GM18505 (cell line): ENCODE measurements at regions not wholly inside any gene's neighbourhood (a gene's known extent, or its start where the extent isn't known, plus 50 kb on each side); places are given as distances from the start of the nearest gene placed in this dataset.

Source experiments
- ATAC-seq: cut with Tn5 transposase; IDR thresholded peaks from one replicate; pipeline ENCODE4 v1.9.1; 2021; ENCODE audit not compliant: unreplicated experiment
- POLR2A ChIP-seq: IDR thresholded peaks from 4 replicates; pipeline ENCODE4 v1.6.1; 2011; ENCODE audit warnings: borderline replicate concordance; ENCODE audit not compliant: insufficient read depth, insufficient read length; ENCODE audit errors: extremely low read depth

DNA sequence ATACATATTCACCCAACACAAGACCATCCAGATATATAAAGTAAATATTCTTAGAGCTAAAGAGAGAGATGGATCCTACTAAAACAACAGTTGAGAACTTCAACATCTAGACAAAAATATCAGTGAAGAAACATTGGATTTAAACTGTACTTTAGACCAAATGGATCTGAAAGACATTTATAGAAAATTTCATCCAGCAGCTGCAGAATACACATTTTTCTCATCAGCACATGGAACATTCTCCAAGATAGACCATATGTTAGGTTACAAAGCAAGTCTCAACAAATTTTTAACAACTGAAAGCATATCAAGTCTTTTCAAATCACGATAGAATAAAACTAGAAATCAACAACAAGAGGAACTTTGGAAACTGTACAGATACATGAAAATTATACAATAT, 369.0 kb upstream of the CCDC54 start:
- ATAC-seq = no peak
- no peak for TF ChIP-seq POLR2A

DNA sequence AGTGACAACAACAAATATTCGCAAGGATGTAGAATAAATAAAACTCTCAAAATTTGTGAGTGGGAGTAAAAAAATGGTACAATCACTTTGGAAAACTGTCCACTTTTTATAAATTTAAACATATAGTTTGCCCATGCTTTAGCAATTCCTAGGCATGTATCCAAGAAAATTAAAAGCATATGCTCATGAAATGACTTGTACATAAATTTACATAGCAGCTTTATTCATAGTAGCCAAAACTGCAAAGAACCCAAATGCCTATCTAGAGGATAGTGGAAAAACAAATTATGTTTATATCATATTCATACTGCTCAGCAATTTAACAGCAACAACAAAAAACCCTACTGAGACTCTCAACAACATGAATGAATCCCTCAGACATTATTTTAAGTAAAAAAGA, 363.6 kb upstream of the CCDC54 start:
- ATAC-seq = no peak
- TF ChIP-seq POLR2A = no peak

DNA sequence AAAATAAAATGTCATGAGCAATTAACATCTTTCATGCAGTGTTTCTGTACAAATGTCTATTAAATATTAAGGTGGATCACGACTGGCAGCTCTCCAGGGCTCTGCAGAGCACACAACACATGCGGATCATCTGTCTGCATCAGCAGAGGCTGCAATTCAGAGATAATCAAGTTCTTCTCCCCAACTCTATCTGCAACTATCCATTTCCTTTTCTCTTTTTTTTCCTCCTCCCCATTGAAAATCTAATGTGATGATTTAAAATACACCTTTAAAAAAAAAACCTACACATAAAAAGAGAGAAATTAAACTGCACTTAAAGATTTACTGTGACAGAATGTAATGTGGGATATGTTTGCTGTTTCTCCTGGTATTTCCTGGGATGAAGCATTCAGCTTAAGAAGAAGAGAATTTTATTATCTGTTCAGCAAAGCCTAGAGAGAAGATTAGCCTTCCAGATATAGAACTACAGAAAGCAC, 352.6 kb upstream of the CCDC54 start:
- no peak for TF ChIP-seq POLR2A
- no peak for ATAC-seq

DNA sequence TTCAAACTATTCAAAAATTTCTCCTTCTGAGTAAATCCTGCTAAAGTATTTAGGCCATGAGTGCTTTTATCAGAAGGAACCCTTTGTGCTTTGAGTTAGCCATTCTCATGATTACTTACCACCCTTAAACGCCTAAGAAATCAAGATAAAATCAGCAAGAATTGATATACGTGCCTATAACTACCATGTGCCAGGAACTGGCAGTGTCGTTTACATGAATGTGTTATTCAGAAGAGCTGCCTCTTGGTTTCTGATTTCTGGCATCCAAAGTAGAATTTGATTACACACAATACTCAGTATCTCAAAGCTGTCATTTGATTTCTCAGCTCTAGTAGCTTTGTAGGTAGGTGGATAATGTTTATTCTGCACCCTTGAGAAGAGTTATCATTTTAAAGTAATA, 351.3 kb upstream of the CCDC54 start:
- TF ChIP-seq POLR2A = no peak
- ATAC-seq = no peak

DNA sequence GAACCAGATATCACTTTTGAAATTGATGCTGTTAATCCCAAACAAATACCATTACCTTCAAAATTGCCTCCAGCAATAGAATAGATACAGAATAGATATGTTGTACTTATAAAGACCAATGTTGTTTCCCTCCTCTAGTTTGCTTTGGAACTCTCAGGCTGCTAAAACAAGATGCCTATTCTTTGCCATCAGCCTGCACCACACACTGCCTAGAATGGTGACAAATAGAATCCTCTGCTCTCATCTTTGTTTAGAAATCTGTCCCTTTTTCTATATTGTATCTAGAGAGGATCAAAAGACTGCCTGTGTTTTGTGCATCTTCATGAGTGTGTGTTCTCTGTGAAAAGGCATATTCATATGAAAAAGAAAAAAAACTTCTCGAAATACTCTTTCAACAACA, 349.2 kb upstream of the CCDC54 start:
- ATAC-seq = no peak
- no peak for TF ChIP-seq POLR2A

DNA sequence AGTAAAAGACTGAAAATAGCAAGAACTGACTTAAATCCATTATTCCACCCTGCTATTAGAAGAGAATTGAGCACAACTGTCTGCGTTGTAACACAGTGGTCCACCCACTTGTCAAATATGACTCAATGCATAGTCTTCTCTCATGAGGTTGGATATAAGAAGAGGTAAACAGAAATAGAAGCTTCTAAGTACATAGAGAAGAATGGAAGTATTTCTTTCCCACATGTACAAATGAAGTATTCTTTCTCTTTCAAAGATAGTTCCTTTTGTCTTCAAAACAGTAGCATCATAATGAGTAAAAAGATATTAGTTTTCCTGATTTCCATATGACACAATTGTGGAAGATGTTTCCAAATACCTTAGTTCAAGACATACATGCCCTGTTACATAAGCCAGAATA, 348.6 kb upstream of the CCDC54 start:
- no peak for TF ChIP-seq POLR2A
- ATAC-seq = no peak

DNA sequence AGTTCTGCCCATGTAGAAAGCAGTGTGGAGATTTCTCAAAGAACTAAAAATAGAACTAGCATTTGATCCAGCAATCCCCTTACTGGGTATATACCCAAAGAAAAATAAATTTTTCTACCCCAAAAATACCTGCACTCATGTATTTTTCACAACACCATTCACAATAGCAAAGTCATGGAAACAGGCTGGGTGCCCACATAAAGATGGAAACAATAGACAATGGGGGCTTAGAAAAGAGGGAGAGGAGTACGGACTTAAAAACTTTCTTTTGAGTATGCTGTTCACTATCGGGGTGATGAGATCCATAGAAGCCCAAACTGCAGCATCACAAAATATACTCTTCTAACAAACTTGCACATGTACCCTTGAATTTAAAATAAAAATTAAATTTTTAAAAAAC, 345.1 kb upstream of the CCDC54 start:
- no peak for ATAC-seq

DNA sequence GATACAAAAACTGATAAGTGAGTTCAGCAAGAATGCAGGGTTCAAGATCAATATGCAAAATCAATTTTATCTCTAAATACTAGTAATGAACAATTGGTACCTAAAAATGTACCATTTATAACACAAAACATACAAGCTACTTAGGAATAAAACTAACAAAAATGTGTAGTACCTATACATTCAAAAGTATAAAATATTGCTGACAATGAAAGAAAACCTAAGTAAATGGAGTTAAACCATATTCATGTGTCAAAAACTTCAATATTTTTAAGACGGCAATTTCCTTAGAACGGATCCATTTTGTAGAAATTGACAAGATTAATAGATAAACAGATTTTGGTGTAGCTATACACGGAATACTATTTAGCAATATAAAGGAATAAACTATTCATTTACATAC, 343.1 kb upstream of the CCDC54 start:
- no peak for TF ChIP-seq POLR2A
- ATAC-seq = no peak

More for the DNA sequence above, 345.1 kb upstream of the CCDC54 start:
- no peak for TF ChIP-seq POLR2A

DNA sequence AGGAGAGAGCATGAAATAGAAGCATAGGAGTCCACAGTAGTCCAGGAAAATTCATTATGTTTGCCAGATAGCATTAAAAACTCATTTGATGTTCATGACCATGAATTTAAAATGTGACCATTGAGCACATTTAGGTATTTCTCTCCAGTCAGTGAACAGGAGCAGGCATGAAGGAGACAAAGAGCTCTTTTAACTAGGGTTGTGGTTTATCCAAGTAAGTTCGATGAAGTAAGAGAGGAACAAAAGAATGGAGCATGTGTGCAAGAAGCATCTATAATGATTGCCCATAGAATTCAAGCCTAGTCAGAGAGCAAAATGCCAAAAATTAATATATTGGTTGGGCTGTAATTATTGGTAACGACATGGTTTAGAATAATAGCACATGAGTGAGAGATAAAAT, 342.1 kb upstream of the CCDC54 start:
- no peak for ATAC-seq
- no peak for TF ChIP-seq POLR2A

DNA sequence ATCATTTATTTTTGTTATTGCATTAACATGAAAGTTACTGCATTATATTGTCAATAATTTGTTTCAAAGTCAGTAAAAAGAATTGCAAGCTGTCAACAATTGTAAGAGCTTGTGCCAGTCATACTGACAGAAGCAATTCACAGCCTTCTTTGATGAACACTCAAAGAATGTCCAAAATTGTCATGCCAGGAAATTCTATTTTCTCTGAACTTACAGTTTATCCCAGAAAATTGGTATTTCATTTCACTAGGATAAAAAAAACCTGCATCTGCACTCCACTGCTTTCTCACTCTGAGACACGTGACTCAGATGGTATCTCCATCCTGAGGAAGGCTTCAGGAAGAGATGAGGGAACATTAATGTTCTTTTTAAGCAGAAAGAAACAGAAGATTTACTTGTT, 332.6 kb upstream of the CCDC54 start:
- ATAC-seq = no peak
- no peak for TF ChIP-seq POLR2A

DNA sequence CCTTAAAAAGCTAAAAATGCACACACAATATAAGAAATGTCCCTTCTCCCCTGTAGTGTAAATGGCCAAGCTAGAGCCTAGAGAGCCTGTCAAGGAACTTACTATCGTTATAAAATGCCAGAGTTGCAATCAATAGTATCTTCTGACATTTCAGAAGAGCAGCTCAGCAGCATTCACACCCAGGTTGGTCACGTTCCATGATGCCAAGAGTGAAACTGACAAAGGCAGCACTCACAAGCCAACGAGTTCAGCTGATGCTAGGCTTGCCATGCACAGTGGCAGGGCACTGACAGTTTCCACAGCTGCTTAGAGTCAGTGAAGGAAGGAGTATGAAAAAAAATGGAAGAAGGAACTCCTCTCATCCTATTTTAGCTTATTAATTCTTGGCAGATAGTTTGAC, 331.4 kb upstream of the CCDC54 start:
- no peak for ATAC-seq
- no peak for TF ChIP-seq POLR2A

DNA sequence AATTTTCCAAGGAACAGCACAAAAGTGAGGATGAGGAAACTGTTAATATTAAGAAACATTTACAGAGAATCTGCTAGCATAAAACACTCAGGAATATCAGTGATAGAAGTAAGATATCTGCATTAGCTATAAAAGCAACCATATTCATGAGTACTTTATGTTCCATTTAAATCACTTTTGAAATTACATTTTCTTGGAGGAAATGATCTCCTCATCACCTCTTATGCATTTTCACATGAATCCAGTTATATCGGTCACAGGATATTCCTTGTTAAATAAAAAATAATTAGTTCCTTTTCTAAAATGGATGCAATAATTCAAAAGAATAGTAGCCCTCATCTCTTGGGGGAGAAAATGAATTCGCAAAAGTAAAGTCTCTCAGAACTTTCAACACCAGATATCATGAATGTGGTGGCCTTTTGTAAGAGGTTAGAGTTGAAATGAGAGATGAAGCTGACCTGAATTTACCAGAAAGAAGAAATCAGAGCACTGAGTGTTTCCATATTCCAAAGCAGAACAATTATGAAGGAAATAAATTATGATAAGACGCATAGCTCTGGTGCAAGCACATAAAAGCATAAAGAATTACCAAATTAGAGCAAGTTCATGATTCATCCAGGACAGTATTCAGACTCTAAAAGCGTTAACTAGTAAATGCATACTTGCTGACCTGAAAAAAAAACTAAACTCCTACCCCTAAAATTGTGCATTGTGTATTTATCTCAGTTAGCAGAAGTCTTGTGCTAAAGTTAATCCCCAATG, 321.9 kb upstream of the CCDC54 start:
- no peak for ATAC-seq
- TF ChIP-seq POLR2A = no peak

DNA sequence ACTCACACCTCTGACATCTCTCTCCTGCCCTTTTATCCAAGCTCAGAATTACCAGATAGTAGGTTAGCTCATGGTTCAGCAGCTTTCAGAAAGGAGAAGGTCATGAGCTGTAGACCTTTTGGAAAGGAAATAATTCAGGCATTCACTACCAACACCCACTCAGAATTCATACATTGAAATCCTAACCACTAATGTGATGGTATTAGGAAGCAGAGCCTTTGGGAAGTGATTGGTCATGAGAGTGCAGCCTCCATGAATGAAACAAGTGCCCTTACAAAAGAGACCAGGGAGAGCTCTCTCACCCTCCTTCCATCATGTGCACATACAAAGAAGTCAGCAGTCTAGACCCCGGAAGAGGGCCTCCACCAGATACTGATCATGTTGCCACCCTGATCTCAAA, 315.8 kb upstream of the CCDC54 start:
- ATAC-seq = no peak
- no peak for TF ChIP-seq POLR2A

DNA sequence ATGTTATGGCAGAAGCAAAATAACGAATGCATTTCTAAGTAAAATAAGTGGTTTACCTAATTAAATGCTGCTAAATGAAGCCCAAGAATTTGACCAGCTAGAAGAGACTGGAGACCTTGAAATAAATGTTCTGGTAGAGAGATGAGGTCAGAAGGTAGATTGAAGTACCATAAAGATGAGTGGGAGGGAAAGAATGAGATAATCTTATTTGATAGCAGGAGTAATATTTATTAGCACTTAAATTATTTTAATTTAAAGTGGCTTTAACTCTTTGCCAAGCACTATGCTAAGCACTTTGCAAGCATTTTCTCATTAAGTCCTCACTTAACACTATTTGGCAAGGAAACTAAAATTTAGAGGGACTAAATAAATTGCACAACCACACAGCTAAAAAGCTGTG, 314.9 kb upstream of the CCDC54 start:
- no peak for TF ChIP-seq POLR2A
- no peak for ATAC-seq

DNA sequence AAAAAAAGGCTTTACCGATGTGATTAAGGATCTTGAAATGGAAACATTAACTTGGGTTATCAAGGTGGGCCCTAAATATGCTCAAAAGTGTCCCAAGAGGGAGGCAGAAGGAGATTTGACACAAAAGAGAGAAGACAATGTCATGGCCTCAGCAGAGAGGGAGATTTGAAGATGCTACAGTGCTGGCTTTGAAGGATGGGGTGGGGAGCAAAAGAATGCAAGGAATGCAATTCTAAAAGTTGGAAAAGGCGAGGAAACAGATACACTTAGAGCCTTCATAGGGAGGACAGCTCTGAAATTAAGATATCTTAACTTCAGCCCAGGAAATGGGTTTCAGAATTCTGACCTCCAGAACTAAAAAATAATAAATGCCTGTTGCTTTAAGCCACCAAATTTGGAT, 314.5 kb upstream of the CCDC54 start:
- ATAC-seq = no peak
- no peak for TF ChIP-seq POLR2A

DNA sequence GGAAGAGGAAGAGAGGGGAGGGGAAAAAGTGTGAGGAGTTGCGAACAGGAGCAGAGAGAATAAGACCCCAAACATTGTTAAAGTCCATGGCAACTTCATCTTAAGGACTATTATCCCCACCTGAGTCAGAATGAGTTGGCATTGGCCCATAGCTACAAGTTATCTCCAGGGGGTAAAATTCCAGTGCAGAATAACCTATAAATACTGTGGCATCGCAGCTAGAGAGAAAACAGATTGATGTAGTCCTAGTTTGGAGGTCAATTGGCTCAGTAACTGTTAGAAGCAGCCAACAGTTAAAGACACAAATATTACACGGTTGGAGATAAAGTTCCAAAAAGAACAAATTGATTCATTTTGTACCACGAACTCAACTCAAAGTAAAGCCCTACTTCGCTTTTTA, 313.9 kb upstream of the CCDC54 start:
- no peak for TF ChIP-seq POLR2A
- no peak for ATAC-seq
